ENCODE measurements at regions not wholly inside any gene's neighbourhood (a gene's known extent, or its start where the extent isn't known, plus 50 kb on each side); places are given as distances from the start of the nearest gene placed in this dataset.

- TF ChIP-seq EZH2phosphoT487 (conservative IDR thresholded peaks at IDR 0.05; ENCODE audit: low read length) (no peak), CTCF (IDR thresholded peaks at IDR 0.05; ENCODE audit: insufficient read depth, low read length, poor library complexity, severe bottlenecking) (no peak)
These were observed 226.6 kb upstream of the KAZN start for GRCh38 chr1:14371771-14372497.

Data from SU-DHL-6 (cell line).